Activated naive CD8-positive, alpha-beta T cell treated with anti-CD3 and anti-CD28 coated beads, Interleukin-2, amount 10 ng/mL, durations not matched to agents 7 days and 5 days (primary cell): ENCODE measurements at regions not wholly inside any gene's neighbourhood (a gene's known extent, or its start where the extent isn't known, plus 50 kb on each side); places are given as distances from the start of the nearest gene placed in this dataset.

Experiments
- ATAC-seq: fragments of 150-1000 bp; cut with Tn5 transposase; one replicate; pipeline ENCODE4 v1.10.0; 2021; ENCODE audit warnings: low read depth, moderate library complexity
- POLR2A ChIA-PET: fragments of 350-600 bp; sonication (Branson Sonifier 250); formaldehyde crosslinking; loops from one replicate; lab custom pipeline; 2021; ENCODE audit warnings: antibody characterized with exemption; lab: Charles Lee
- DNase-seq: peaks from one replicate; pipeline ENCODE4 v3.0.0; 2021
- H3K27ac Mint-ChIP-seq: one replicate; pipeline ENCODE4 v1.8.0; 2022; ENCODE audit warnings: mild to moderate bottlenecking, mixed read lengths
- H3K27me3 Mint-ChIP-seq: one replicate; pipeline ENCODE4 v1.8.0; 2022; ENCODE audit warnings: mild to moderate bottlenecking, moderate library complexity, mixed read lengths
- H3K36me3 Mint-ChIP-seq: one replicate; pipeline ENCODE4 v1.8.0; 2021; ENCODE audit warnings: mild to moderate bottlenecking, mixed read lengths
- H3K4me1 Mint-ChIP-seq: one replicate; pipeline ENCODE4 v1.8.0; 2021; ENCODE audit warnings: mixed read lengths
- H3K4me3 Mint-ChIP-seq: one replicate; pipeline ENCODE4 v1.8.0; 2022; ENCODE audit warnings: mild to moderate bottlenecking, moderate library complexity, mixed read lengths
- H3K9me3 Mint-ChIP-seq: one replicate; pipeline ENCODE4 v1.8.0; 2021; ENCODE audit warnings: mixed read lengths

- H3K27me3 Mint-ChIP-seq, result no peaks in the 10 kb centered on the region
- DNase-seq (no peak), ATAC-seq (no peak)
- H3K36me3 Mint-ChIP-seq, result no peaks in the 10 kb centered on the region
- H3K27ac Mint-ChIP-seq, result no peak overlapping the region
- H3K4me1 Mint-ChIP-seq, result no peaks in the 10 kb centered on the region
- POLR2A ChIA-PET, result no interaction called here
- no peaks in the 10 kb centered on the region for H3K9me3 Mint-ChIP-seq
- H3K4me3 Mint-ChIP-seq, result no peak overlapping the region
Measured at GRCh38 chr16:80449392-80449791, 91.4 kb upstream of the DYNLRB2 start.

- no peak for DNase-seq
- no peaks in the 10 kb centered on the region for H3K4me1 Mint-ChIP-seq
- no peak overlapping the region for H3K27ac Mint-ChIP-seq
- no peak for ATAC-seq
- no peak overlapping the region for H3K4me3 Mint-ChIP-seq
- no peaks in the 10 kb centered on the region for H3K36me3 Mint-ChIP-seq
- no peaks in the 10 kb centered on the region for H3K9me3 Mint-ChIP-seq
- H3K27me3 Mint-ChIP-seq, result no peaks in the 10 kb centered on the region
- POLR2A ChIA-PET, result no interaction called here
Measured at GRCh38 chr16:80447241-80447640, 93.6 kb upstream of the DYNLRB2 start.

- no peak overlapping the region for H3K4me3 Mint-ChIP-seq
- H3K27ac Mint-ChIP-seq, result no peak overlapping the region
- H3K27me3 Mint-ChIP-seq, result no peaks in the 10 kb centered on the region
- POLR2A ChIA-PET, result no interaction called here
- DNase-seq (no peak), ATAC-seq (no peak)
- no peaks in the 10 kb centered on the region for H3K36me3 Mint-ChIP-seq
- no peaks in the 10 kb centered on the region for H3K4me1 Mint-ChIP-seq
- H3K9me3 Mint-ChIP-seq, result peaks cover 2% of the 10 kb centered on the region
Measured at GRCh38 chr16:80442779-80443178, 98.0 kb upstream of the DYNLRB2 start.

- peaks cover 2% of the 10 kb centered on the region for H3K9me3 Mint-ChIP-seq
- ATAC-seq (no peak), DNase-seq (no peak)
- POLR2A ChIA-PET, result no interaction called here
- no peak overlapping the region for H3K27ac Mint-ChIP-seq
- no peaks in the 10 kb centered on the region for H3K36me3 Mint-ChIP-seq
- no peaks in the 10 kb centered on the region for H3K4me1 Mint-ChIP-seq
- H3K4me3 Mint-ChIP-seq, result no peak overlapping the region
- no peaks in the 10 kb centered on the region for H3K27me3 Mint-ChIP-seq
Measured at GRCh38 chr16:80441935-80442334, 98.9 kb upstream of the DYNLRB2 start.

- POLR2A ChIA-PET, result no interaction called here
- H3K27me3 Mint-ChIP-seq, result no peaks in the 10 kb centered on the region
- H3K4me3 Mint-ChIP-seq, result no peak overlapping the region
- H3K27ac Mint-ChIP-seq, result no peak overlapping the region
- no peaks in the 10 kb centered on the region for H3K4me1 Mint-ChIP-seq
- ATAC-seq, result no peak
- H3K9me3 Mint-ChIP-seq, result peaks cover 2% of the 10 kb centered on the region
- no peak for DNase-seq
- H3K36me3 Mint-ChIP-seq, result no peaks in the 10 kb centered on the region
Measured at GRCh38 chr16:80440667-80441066, 100.1 kb upstream of the DYNLRB2 start.

GRCh38 chr16:80437707-80438106, 103.1 kb upstream of the DYNLRB2 start:
- Mint-ChIP-seq H3K27ac (no peak overlapping the region), H3K36me3 (no peaks in the 10 kb centered on the region), H3K4me3 (no peak overlapping the region), H3K27me3 (no peaks in the 10 kb centered on the region), H3K9me3 (peaks cover 2% of the 10 kb centered on the region), H3K4me1 (no peaks in the 10 kb centered on the region)
- DNase-seq, result no peak
- POLR2A ChIA-PET, result no interaction called here
- no peak for ATAC-seq

- DNase-seq (no peak), ATAC-seq (no peak)
- POLR2A ChIA-PET, result no interaction called here
- peaks cover 2% of the 10 kb centered on the region for H3K9me3 Mint-ChIP-seq
- no peaks in the 10 kb centered on the region for H3K27me3 Mint-ChIP-seq
- H3K4me1 Mint-ChIP-seq, result no peaks in the 10 kb centered on the region
- H3K27ac Mint-ChIP-seq, result no peak overlapping the region
- no peak overlapping the region for H3K4me3 Mint-ChIP-seq
- no peaks in the 10 kb centered on the region for H3K36me3 Mint-ChIP-seq
Measured at GRCh38 chr16:80436510-80436909, 104.3 kb upstream of the DYNLRB2 start.

- Mint-ChIP-seq H3K9me3 (no peaks in the 10 kb centered on the region), H3K27me3 (peaks cover 3% of the 10 kb centered on the region), H3K27ac (no peak overlapping the region), H3K36me3 (no peaks in the 10 kb centered on the region), H3K4me1 (no peaks in the 10 kb centered on the region), H3K4me3 (no peak overlapping the region)
- ATAC-seq, result no peak
- no peak for DNase-seq
- POLR2A ChIA-PET, result no interaction called here
Measured at GRCh38 chr16:80433623-80434022, 107.2 kb upstream of the DYNLRB2 start.

- peaks cover 3% of the 10 kb centered on the region for H3K27me3 Mint-ChIP-seq
- POLR2A ChIA-PET, result no interaction called here
- no peak overlapping the region for H3K27ac Mint-ChIP-seq
Measured at GRCh38 chr16:80427795-80428194, 113.0 kb upstream of the DYNLRB2 start.

GRCh38 chr16:80418517-80419355, 122.1 kb upstream of the DYNLRB2 start:
- ATAC-seq (no peak), DNase-seq (no peak)
- POLR2A ChIA-PET, result no interaction called here
- Mint-ChIP-seq H3K9me3 (no peaks in the 10 kb centered on the region), H3K4me1 (no peaks in the 10 kb centered on the region), H3K27ac (no peak overlapping the region), H3K36me3 (no peaks in the 10 kb centered on the region), H3K4me3 (no peak overlapping the region), H3K27me3 (peaks cover 3% of the 10 kb centered on the region)

More at GRCh38 chr16:80427795-80428194, 113.0 kb upstream of the DYNLRB2 start:
- Mint-ChIP-seq H3K36me3 (no peaks in the 10 kb centered on the region), H3K4me3 (no peak overlapping the region), H3K9me3 (no peaks in the 10 kb centered on the region), H3K4me1 (no peaks in the 10 kb centered on the region)
- DNase-seq (no peak), ATAC-seq (no peak)

- POLR2A ChIA-PET, result no interaction called here
- Mint-ChIP-seq H3K4me3 (no peak overlapping the region), H3K36me3 (no peaks in the 10 kb centered on the region), H3K27me3 (peaks cover 3% of the 10 kb centered on the region), H3K4me1 (no peaks in the 10 kb centered on the region), H3K9me3 (no peaks in the 10 kb centered on the region), H3K27ac (no peak overlapping the region)
- ATAC-seq (no peak), DNase-seq (no peak)
Measured at GRCh38 chr16:80417706-80418271, 123.0 kb upstream of the DYNLRB2 start.

- H3K4me1 Mint-ChIP-seq, result no peaks in the 10 kb centered on the region
Measured at GRCh38 chr16:80408014-80408413, 132.8 kb upstream of the DYNLRB2 start.

GRCh38 chr16:80407265-80407987, 133.4 kb upstream of the DYNLRB2 start:
- no peaks in the 10 kb centered on the region for H3K9me3 Mint-ChIP-seq
- H3K27ac Mint-ChIP-seq, result no peak overlapping the region
- POLR2A ChIA-PET, result no interaction called here
- H3K36me3 Mint-ChIP-seq, result no peaks in the 10 kb centered on the region
- no peak for ATAC-seq
- no peak overlapping the region for H3K4me3 Mint-ChIP-seq
- peaks cover 14% of the 10 kb centered on the region for H3K27me3 Mint-ChIP-seq
- no peak for DNase-seq
- H3K4me1 Mint-ChIP-seq, result no peaks in the 10 kb centered on the region

More at GRCh38 chr16:80408014-80408413, 132.8 kb upstream of the DYNLRB2 start:
- Mint-ChIP-seq H3K4me3 (no peak overlapping the region), H3K27me3 (peaks cover 14% of the 10 kb centered on the region), H3K27ac (no peak overlapping the region), H3K9me3 (no peaks in the 10 kb centered on the region), H3K36me3 (no peaks in the 10 kb centered on the region)
- ATAC-seq (no peak), DNase-seq (no peak)
- POLR2A ChIA-PET, result no interaction called here

- DNase-seq, result no peak
- H3K36me3 Mint-ChIP-seq, result no peaks in the 10 kb centered on the region
- H3K9me3 Mint-ChIP-seq, result no peaks in the 10 kb centered on the region
- H3K27ac Mint-ChIP-seq, result no peak overlapping the region
- no peak overlapping the region for H3K4me3 Mint-ChIP-seq
- H3K27me3 Mint-ChIP-seq, result peaks cover 14% of the 10 kb centered on the region
- H3K4me1 Mint-ChIP-seq, result no peaks in the 10 kb centered on the region
- POLR2A ChIA-PET, result no interaction called here
- ATAC-seq, result no peak
Measured at GRCh38 chr16:80404847-80405246, 135.9 kb upstream of the DYNLRB2 start.
